HepG2 (cell line): ENCODE measurements at regions not wholly inside any gene's neighbourhood (a gene's known extent, or its start where the extent isn't known, plus 50 kb on each side); places are given as distances from the start of the nearest gene placed in this dataset.

Source experiments
- ATAC-seq: fragments of 200-7000 bp; cut with Tn5 transposase; 3 replicates; pipeline ENCODE4 v1.9.1; 2020; ENCODE audit warnings: mild to moderate bottlenecking, moderate library complexity
- BruUV-seq: library from RNA; stranded (reverse); fragments of 400-500 nt; replicated peaks from 2 replicates; lab custom pipeline; 2021; lab: Mats Ljungman, UMichigan
- CTCF ChIA-PET: fragments of 300-600 bp; formaldehyde crosslinking; extraction: SDS; loops from one replicate; lab custom pipeline; 2021; ENCODE audit warnings: low total read pairs, inconsistent platforms, low intra/inter-chr PET ratio; lab: Yijun Ruan, JAX
- POLR2A ChIA-PET: fragments of 350-600 bp; sonication (Branson Sonifier 250); formaldehyde crosslinking; loops from one replicate; lab custom pipeline; 2020; ENCODE audit warnings: antibody characterized with exemption, inconsistent platforms; lab: Yijun Ruan, JAX
- DNase-seq: peaks from one replicate; pipeline ENCODE4 v3.0.0-alpha.2; 2015; ENCODE audit warnings: low spot score
- FAIRE-seq: peaks from 3 replicates; lab custom pipeline; 2011; peaks lifted over from hg19 to GRCh38; lab: Jason Lieb, UNC
- H2AFZ ChIP-seq: one replicate; pipeline ENCODE4 v1.6.1; 2011; ENCODE audit warnings: low read length, inconsistent platforms
- H3K27ac ChIP-seq: fragments of 300-600 bp; 3 replicates; pipeline ENCODE4 v1.8.0; 2011; ENCODE audit warnings: mixed run types, mild to moderate bottlenecking, mixed read lengths, low read length, inconsistent platforms; ENCODE audit not compliant: insufficient read depth; ENCODE audit errors: extremely low read length
- H3K27me3 ChIP-seq, 2 experiments: fragments of 200-600 bp in 1 of 2; 2 replicates in 1 of 2; 3 replicates in 1 of 2; pipeline versions ENCODE4 v1.6.0 to v1.8.0; 2011; ENCODE audit warnings: low read length in 2 of 2, mild to moderate bottlenecking in 2 of 2, moderate library complexity in 2 of 2, inconsistent platforms in 1 of 2; ENCODE audit not compliant: insufficient read depth in 2 of 2, control insufficient read depth in 1 of 2
- H3K36me3 ChIP-seq, 2 experiments: fragments of 200-600 bp in 1 of 2; replicated peaks in 1 of 2; 2 replicates in 1 of 2; 3 replicates in 1 of 2; pipeline versions ENCODE4 v1.5.1 to v1.8.0; 2011; ENCODE audit warnings: low read length in 2 of 2, inconsistent platforms in 1 of 2; ENCODE audit not compliant: insufficient read depth in 2 of 2, control insufficient read depth in 1 of 2
- H3K4me1 ChIP-seq: 2 replicates; pipeline ENCODE4 v1.5.1; 2012; ENCODE audit warnings: low read length, inconsistent platforms; ENCODE audit not compliant: insufficient read depth
- H3K4me2 ChIP-seq: 2 replicates; pipeline ENCODE4 v1.6.0; 2011; ENCODE audit warnings: low read depth, low read length, inconsistent platforms
- H3K4me3 ChIP-seq, 3 experiments: fragments of 200-600 bp in 1 of 3; sonication (generic), shearing (Covaris generic) in 1 of 3; replicated peaks in 1 of 3; 2 replicates each; pipeline ENCODE4 v1.5.1; 2011 to 2016; ENCODE audit warnings: low read length in 3 of 3, inconsistent platforms in 2 of 3, low read depth in 2 of 3, mild to moderate bottlenecking in 2 of 3, control low read depth in 1 of 3, mixed read lengths in 1 of 3; ENCODE audit not compliant: insufficient read depth in 1 of 3
- H3K79me2 ChIP-seq: one replicate; pipeline ENCODE4 v1.6.1; 2011; ENCODE audit warnings: low read length, inconsistent platforms; ENCODE audit not compliant: insufficient read depth
- H3K9ac ChIP-seq: 2 replicates; pipeline ENCODE4 v1.6.0; 2011; ENCODE audit warnings: mild to moderate bottlenecking, low read depth, low read length, inconsistent platforms; ENCODE audit not compliant: insufficient read depth
- H3K9me3 ChIP-seq: 2 replicates; pipeline ENCODE4 v1.5.1; 2012; ENCODE audit warnings: mild to moderate bottlenecking, low read length
- H4K20me1 ChIP-seq: 2 replicates; pipeline ENCODE4 v1.6.0; 2011; ENCODE audit warnings: inconsistent platforms, mild to moderate bottlenecking, low read length, moderate library complexity; ENCODE audit not compliant: insufficient read depth
- ADNP ChIP-seq: sonication (generic); formaldehyde crosslinking; IDR thresholded peaks from 2 replicates; pipeline ENCODE4 v1.4.0; 2020; ENCODE audit warnings: missing genetic modification reagents
- FOSL1 ChIP-seq: sonication (generic); formaldehyde crosslinking; IDR thresholded peaks from 2 replicates; pipeline ENCODE4 v1.9.0; 2021; ENCODE audit warnings: missing genetic modification reagents, borderline replicate concordance
- HOMEZ ChIP-seq: IDR thresholded peaks from 2 replicates; pipeline ENCODE4 v1.6.1; 2016; ENCODE audit warnings: low read depth
- MTA3 ChIP-seq: sonication (generic); formaldehyde crosslinking; IDR thresholded peaks from 2 replicates; pipeline ENCODE4 v1.4.0; 2020; ENCODE audit warnings: missing genetic modification reagents
- RFX3 ChIP-seq: IDR thresholded peaks from 2 replicates; pipeline ENCODE4 v1.6.1; 2016; ENCODE audit warnings: missing biosample characterization, missing genetic modification reagents
- SMC3 ChIP-seq: IDR thresholded peaks from 2 replicates; pipeline ENCODE4 v1.6.1; 2011; ENCODE audit warnings: low read length, improper control_type of control experiment
- USF2 ChIP-seq, 2 experiments: sonication (generic) in 1 of 2; formaldehyde crosslinking in 1 of 2; IDR thresholded peaks; 2 replicates each; pipeline versions ENCODE4 v1.5.1 to v1.6.1; 2011 to 2020; ENCODE audit warnings: borderline replicate concordance in 1 of 2, low read depth in 1 of 2, low read length in 1 of 2, mild to moderate bottlenecking in 1 of 2, missing genetic modification reagents in 1 of 2, moderate library complexity in 1 of 2
- ZBTB14 ChIP-seq: sonication (generic); formaldehyde crosslinking; IDR thresholded peaks from 2 replicates; pipeline ENCODE4 v1.4.0; 2020; ENCODE audit warnings: missing genetic modification reagents
- ZC3H13 ChIP-seq: sonication (generic); formaldehyde crosslinking; IDR thresholded peaks from 2 replicates; pipeline ENCODE4 v1.8.1; 2023; ENCODE audit warnings: mild to moderate bottlenecking, missing genetic modification reagents, moderate library complexity
- ZHX1 ChIP-seq: sonication (generic); formaldehyde crosslinking; IDR thresholded peaks from 2 replicates; pipeline ENCODE4 v1.8.1; 2022; ENCODE audit warnings: low read depth, mild to moderate bottlenecking, missing genetic modification reagents
- ZNF550 ChIP-seq: sonication (generic); formaldehyde crosslinking; IDR thresholded peaks from 2 replicates; pipeline ENCODE4 v1.4.0; 2020; ENCODE audit warnings: mild to moderate bottlenecking, missing genetic modification reagents, borderline replicate concordance
- ZNF558 ChIP-seq: sonication (generic); formaldehyde crosslinking; IDR thresholded peaks from 2 replicates; pipeline ENCODE4 v1.9.0; 2022; ENCODE audit warnings: mild to moderate bottlenecking, missing genetic modification reagents, borderline replicate concordance
- WGBS: methylation state at CpG from one replicate; pipeline ENCODE4 v1.1.6; 2017; ENCODE audit warnings: low lambda C conversion rate; 5-methylcytosine and 5-hydroxymethylcytosine counted together
- in situ Hi-C: cut with HindIII; loops from 2 replicates; pipeline ENCODE4 v1.10.0; 2017; ENCODE audit warnings: low pct_unique_long_range_greater_than_20kb; ENCODE audit not compliant: extremely low pct_ligation_motif_present
- intact Hi-C: fragments of 100-400 bp; cut with micrococcal nuclease; formaldehyde crosslinking; loops from one replicate; pipeline ENCODE4 v1.10.0; 2022; ENCODE audit not compliant: unreplicated experiment

- 8% methylated on average over 2 of the region's 2 CpGs for WGBS
These were observed 93.1 kb upstream of the TEX13D start for GRCh38 chrX:124239324-124239723.

More at GRCh38 chrX:124239324-124239723, 93.1 kb upstream of the TEX13D start:
- no peak overlapping the region for H2AFZ ChIP-seq
- no peak for TF ChIP-seq ZHX1
- no peak for TF ChIP-seq ZNF550 (CRISPR knock-in tag)
- TF ChIP-seq USF2 (IDR thresholded peaks at IDR 0.05; ENCODE audit: low read depth, low read length) = no peak
- TF ChIP-seq USF2 (CRISPR knock-in tag; IDR thresholded peaks at IDR 0.05; ENCODE audit: borderline replicate concordance) = no peak
- TF ChIP-seq ZC3H13 = no peak
- no peak for TF ChIP-seq FOSL1
- TF ChIP-seq HOMEZ (CRISPR knock-in tag) = no peak
- no peak for TF ChIP-seq ZBTB14 (CRISPR knock-in tag)
- TF ChIP-seq MTA3 (CRISPR knock-in tag) = no peak
- no peak for TF ChIP-seq ADNP (CRISPR knock-in tag)
- TF ChIP-seq ZNF558 (CRISPR knock-in tag) = no peak
- TF ChIP-seq RFX3 (CRISPR knock-in tag) = no peak
- TF ChIP-seq SMC3 = no peak
- BruUV-seq = no TSS peak
- no peaks in the 10 kb centered on the region for H4K20me1 ChIP-seq
- in situ Hi-C loops = no loop called here
- H3K27ac ChIP-seq = no peak overlapping the region
- DNase-seq (no peak), FAIRE-seq (no peak), ATAC-seq (no peak)
- H3K4me2 ChIP-seq = no peak overlapping the region
- no peak overlapping the region for H3K9ac ChIP-seq
- H3K36me3 ChIP-seq = no peaks in the 10 kb centered on the region
- CTCF ChIA-PET = no interaction called here
- no peaks in the 10 kb centered on the region for H3K9me3 ChIP-seq
- POLR2A ChIA-PET = no interaction called here
- no peak overlapping the region for H3K4me3 ChIP-seq
- H3K79me2 ChIP-seq = no peaks in the 10 kb centered on the region
- no peaks in the 10 kb centered on the region for H3K4me1 ChIP-seq
- intact Hi-C loops = no loop called here
- no peaks in the 10 kb centered on the region for H3K27me3 ChIP-seq
